ENCODE measurements at regions not wholly inside any gene's neighbourhood (a gene's known extent, or its start where the extent isn't known, plus 50 kb on each side); places are given as distances from the start of the nearest gene placed in this dataset.

GRCh38 chr6:144594585-144594984 lies 309.4 kb downstream of the UTRN start:
- Mint-ChIP-seq H3K27me3 (ENCODE audit: low read depth) (no peaks in the 10 kb centered on the region), H3K9me3 (no peaks in the 10 kb centered on the region), H3K4me3 (no peak overlapping the region), H3K36me3 (ENCODE audit: insufficient read depth in 2 of 2) (peaks cover 0 to 4% of the 10 kb centered on the region in 2 donors), H3K27ac (no peak overlapping the region), H3K4me1 (ENCODE audit: low read depth) (peaks cover 38% of the 10 kb centered on the region)
- ATAC-seq (replicated peaks in 1 of 2) (no peak), DNase-seq (no peak)

GRCh38 chr6:144595266-144595665 lies 310.1 kb downstream of the UTRN start:
- ATAC-seq (replicated peaks in 1 of 2): no peak
- Mint-ChIP-seq H3K27me3 (ENCODE audit: low read depth) (no peaks in the 10 kb centered on the region), H3K4me1 (ENCODE audit: low read depth) (peaks cover 39% of the 10 kb centered on the region), H3K9me3 (peaks cover 0 to under 1% of the 10 kb centered on the region in 2 donors), H3K27ac (no peak overlapping the region), H3K4me3 (no peak overlapping the region), H3K36me3 (ENCODE audit: insufficient read depth in 2 of 2) (peaks cover under 1 to 4% of the 10 kb centered on the region in 2 donors)
- DNase-seq: no peak

- ATAC-seq (replicated peaks in 1 of 2) (peak; percentile 94 to 97), DNase-seq (peak in 1 of 2 donors; percentile 27)
- H3K9me3 Mint-ChIP-seq: peaks cover 0 to 4% of the 10 kb centered on the region in 2 donors
- peaks cover 54% of the 10 kb centered on the region for H3K4me1 Mint-ChIP-seq (ENCODE audit: low read depth)
- H3K27me3 Mint-ChIP-seq (ENCODE audit: low read depth): no peaks in the 10 kb centered on the region
- H3K27ac Mint-ChIP-seq: peak overlapping the region; percentile 59
- peak overlapping the region in 1 of 2 donors; percentile 55 for H3K4me3 Mint-ChIP-seq
- peaks cover 8 to 11% of the 10 kb centered on the region in 2 donors for H3K36me3 Mint-ChIP-seq (ENCODE audit: insufficient read depth in 2 of 2)
These were observed 312.4 kb downstream of the UTRN start for GRCh38 chr6:144597511-144597910.

- Mint-ChIP-seq H3K4me1 (ENCODE audit: low read depth) (peaks cover 65% of the 10 kb centered on the region), H3K27ac (no peak overlapping the region), H3K27me3 (ENCODE audit: low read depth) (no peaks in the 10 kb centered on the region), H3K4me3 (no peak overlapping the region), H3K36me3 (ENCODE audit: insufficient read depth in 2 of 2) (peaks cover 8% of the 10 kb centered on the region in 2 donors), H3K9me3 (peaks cover 0 to 4% of the 10 kb centered on the region in 2 donors)
- no peak for DNase-seq
- no peak for ATAC-seq (replicated peaks in 1 of 2)
These were observed 314.5 kb downstream of the UTRN start for GRCh38 chr6:144599615-144600014.

- H3K27ac Mint-ChIP-seq: no peak overlapping the region
- peaks cover 0 to 4% of the 10 kb centered on the region in 2 donors for H3K9me3 Mint-ChIP-seq
- peaks cover 57% of the 10 kb centered on the region for H3K4me1 Mint-ChIP-seq (ENCODE audit: low read depth)
- peaks cover 8 to 9% of the 10 kb centered on the region in 2 donors for H3K36me3 Mint-ChIP-seq (ENCODE audit: insufficient read depth in 2 of 2)
- H3K4me3 Mint-ChIP-seq: no peak overlapping the region
- no peaks in the 10 kb centered on the region for H3K27me3 Mint-ChIP-seq (ENCODE audit: low read depth)
- DNase-seq: no peak
- no peak for ATAC-seq (replicated peaks in 1 of 2)
These were observed 316.1 kb downstream of the UTRN start for GRCh38 chr6:144601221-144601620.

GRCh38 chr6:144602523-144603180 lies 317.5 kb downstream of the UTRN start:
- peak; percentile 85 to 87 for ATAC-seq (replicated peaks in 1 of 2)
- peak; percentile 17 to 25 for DNase-seq
- no peak overlapping the region for H3K27ac Mint-ChIP-seq
- peaks cover 9 to 11% of the 10 kb centered on the region in 2 donors for H3K36me3 Mint-ChIP-seq (ENCODE audit: insufficient read depth in 2 of 2)
- H3K27me3 Mint-ChIP-seq (ENCODE audit: low read depth): no peaks in the 10 kb centered on the region
- peak overlapping the region in 1 of 2 donors; percentile 31 for H3K4me3 Mint-ChIP-seq
- peaks cover 51% of the 10 kb centered on the region for H3K4me1 Mint-ChIP-seq (ENCODE audit: low read depth)
- H3K9me3 Mint-ChIP-seq: peaks cover 0 to 4% of the 10 kb centered on the region in 2 donors

- Mint-ChIP-seq H3K27ac (no peak overlapping the region), H3K27me3 (ENCODE audit: low read depth) (no peaks in the 10 kb centered on the region), H3K4me3 (no peak overlapping the region), H3K4me1 (ENCODE audit: low read depth) (peaks cover 42% of the 10 kb centered on the region), H3K9me3 (peaks cover 0 to 1% of the 10 kb centered on the region in 2 donors), H3K36me3 (ENCODE audit: insufficient read depth in 2 of 2) (peaks cover 5 to 10% of the 10 kb centered on the region in 2 donors)
- ATAC-seq (replicated peaks in 1 of 2) (no peak), DNase-seq (no peak)
These were observed 320.9 kb downstream of the UTRN start for GRCh38 chr6:144606083-144606482.

GRCh38 chr6:144607998-144608735 lies 323.0 kb downstream of the UTRN start:
- Mint-ChIP-seq H3K4me3 (no peak overlapping the region), H3K27ac (no peak overlapping the region), H3K9me3 (peaks cover 0 to 1% of the 10 kb centered on the region in 2 donors), H3K27me3 (ENCODE audit: low read depth) (no peaks in the 10 kb centered on the region), H3K36me3 (ENCODE audit: insufficient read depth in 2 of 2) (peaks cover 1 to 6% of the 10 kb centered on the region in 2 donors), H3K4me1 (ENCODE audit: low read depth) (peaks cover 26% of the 10 kb centered on the region)
- no peak for ATAC-seq (replicated peaks in 1 of 2)
- DNase-seq: no peak

GRCh38 chr6:144612811-144613210 lies 327.7 kb downstream of the UTRN start:
- no peak overlapping the region for H3K27ac Mint-ChIP-seq
- DNase-seq (no peak), ATAC-seq (replicated peaks in 1 of 2) (no peak)
- H3K27me3 Mint-ChIP-seq (ENCODE audit: low read depth): no peaks in the 10 kb centered on the region
- H3K4me1 Mint-ChIP-seq (ENCODE audit: low read depth): peaks cover 39% of the 10 kb centered on the region
- no peak overlapping the region for H3K4me3 Mint-ChIP-seq
- peaks cover 0 to 3% of the 10 kb centered on the region in 2 donors for H3K36me3 Mint-ChIP-seq (ENCODE audit: insufficient read depth in 2 of 2)
- peaks cover 0 to 1% of the 10 kb centered on the region in 2 donors for H3K9me3 Mint-ChIP-seq

GRCh38 chr6:144613859-144614258 lies 328.7 kb downstream of the UTRN start:
- DNase-seq (no peak), ATAC-seq (replicated peaks in 1 of 2) (peak; percentile 64 to 70)
- Mint-ChIP-seq H3K4me3 (no peak overlapping the region), H3K27ac (peak overlapping the region; percentile 0), H3K9me3 (peaks cover 0 to 1% of the 10 kb centered on the region in 2 donors), H3K4me1 (ENCODE audit: low read depth) (peaks cover 28% of the 10 kb centered on the region), H3K27me3 (ENCODE audit: low read depth) (no peaks in the 10 kb centered on the region), H3K36me3 (ENCODE audit: insufficient read depth in 2 of 2) (peaks cover 0 to 1% of the 10 kb centered on the region in 2 donors)

GRCh38 chr6:144615870-144616269 lies 330.7 kb downstream of the UTRN start:
- Mint-ChIP-seq H3K4me1 (ENCODE audit: low read depth) (peaks cover 28% of the 10 kb centered on the region), H3K36me3 (ENCODE audit: insufficient read depth in 2 of 2) (no peaks in the 10 kb centered on the region), H3K9me3 (no peaks in the 10 kb centered on the region), H3K27ac (no peak overlapping the region), H3K27me3 (ENCODE audit: low read depth) (no peaks in the 10 kb centered on the region), H3K4me3 (no peak overlapping the region)
- ATAC-seq (replicated peaks in 1 of 2): no peak
- DNase-seq: no peak

GRCh38 chr6:144617191-144617590 lies 332.1 kb downstream of the UTRN start:
- Mint-ChIP-seq H3K27me3 (ENCODE audit: low read depth) (no peaks in the 10 kb centered on the region), H3K36me3 (ENCODE audit: insufficient read depth in 2 of 2) (no peaks in the 10 kb centered on the region), H3K27ac (no peak overlapping the region), H3K4me3 (no peak overlapping the region), H3K9me3 (no peaks in the 10 kb centered on the region), H3K4me1 (ENCODE audit: low read depth) (peaks cover 28% of the 10 kb centered on the region)
- DNase-seq (no peak), ATAC-seq (replicated peaks in 1 of 2) (no peak)

- Mint-ChIP-seq H3K27me3 (ENCODE audit: low read depth) (no peaks in the 10 kb centered on the region), H3K27ac (no peak overlapping the region), H3K4me3 (no peak overlapping the region), H3K36me3 (ENCODE audit: insufficient read depth in 2 of 2) (no peaks in the 10 kb centered on the region), H3K9me3 (no peaks in the 10 kb centered on the region), H3K4me1 (ENCODE audit: low read depth) (peaks cover 28% of the 10 kb centered on the region)
- no peak for DNase-seq
- no peak for ATAC-seq (replicated peaks in 1 of 2)
These were observed 332.6 kb downstream of the UTRN start for GRCh38 chr6:144617708-144618107.

Measured in activated T-cell treated with anti-CD3 and anti-CD28 coated beads, Interleukin-2, amount 50 U/mL, for 72 hours (primary cell).